ENCODE measurements at regions not wholly inside any gene's neighbourhood (a gene's known extent, or its start where the extent isn't known, plus 50 kb on each side); places are given as distances from the start of the nearest gene placed in this dataset.

GRCh38 chr5:14008819-14009311 is 64.4 kb upstream of the DNAH5 start:
- H3K79me2 ChIP-seq (ENCODE audit: insufficient read depth, low read length), result no peaks in the 10 kb centered on the region
- H3K9me3 ChIP-seq (ENCODE audit: low read length), result no peaks in the 10 kb centered on the region
- no peaks in the 10 kb centered on the region for H3K9me2 ChIP-seq (ENCODE audit: low read depth, low read length)
- no peak overlapping the region for H3K4me3 ChIP-seq (ENCODE audit: low read depth, low read length, poor library complexity, severe bottlenecking)
- no peaks in the 10 kb centered on the region for H3F3A ChIP-seq (ENCODE audit: insufficient read depth, low read length)
- H2AFZ ChIP-seq (ENCODE audit: low read length), result no peak overlapping the region
- H3K9ac ChIP-seq (ENCODE audit: low read length), result no peak overlapping the region
- no peaks in the 10 kb centered on the region for H3K36me3 ChIP-seq (ENCODE audit: insufficient read depth, low read length)
- H4K20me1 ChIP-seq (ENCODE audit: insufficient read depth, low read length), result no peaks in the 10 kb centered on the region
- H3K27me3 ChIP-seq (ENCODE audit: insufficient read depth, low read length), result no peaks in the 10 kb centered on the region; the same call in 1 of the 2 replicates
- TF ChIP-seq CTCF (IDR thresholded peaks at IDR 0.05; ENCODE audit: low read length), result no peak
- no peak overlapping the region for H3K27ac ChIP-seq (ENCODE audit: low read depth, low read length, poor library complexity, severe bottlenecking)
- H3K4me1 ChIP-seq (ENCODE audit: insufficient read depth, low read length, severe bottlenecking), result no peaks in the 10 kb centered on the region
- no peak overlapping the region for H3K4me2 ChIP-seq (ENCODE audit: low read length)

GRCh38 chr5:14006823-14007520 is 62.5 kb upstream of the DNAH5 start:
- no peaks in the 10 kb centered on the region for H3K4me1 ChIP-seq (ENCODE audit: insufficient read depth, low read length, severe bottlenecking)
- no peaks in the 10 kb centered on the region for H3K9me3 ChIP-seq (ENCODE audit: low read length)
- no peaks in the 10 kb centered on the region for H3K9me2 ChIP-seq (ENCODE audit: low read depth, low read length)
- no peaks in the 10 kb centered on the region; the same call in 1 of the 2 replicates for H3K27me3 ChIP-seq (ENCODE audit: insufficient read depth, low read length)
- no peaks in the 10 kb centered on the region for H3K36me3 ChIP-seq (ENCODE audit: insufficient read depth, low read length)
- no peaks in the 10 kb centered on the region for H3K79me2 ChIP-seq (ENCODE audit: insufficient read depth, low read length)
- H4K20me1 ChIP-seq (ENCODE audit: insufficient read depth, low read length), result no peaks in the 10 kb centered on the region
- no peak overlapping the region for H3K9ac ChIP-seq (ENCODE audit: low read length)
- TF ChIP-seq EZH2 (IDR thresholded peaks at IDR 0.05; ENCODE audit: borderline replicate concordance, low read length) (no peak), CTCF (IDR thresholded peaks at IDR 0.05; ENCODE audit: low read length) (no peak)
- no peak overlapping the region for H2AFZ ChIP-seq (ENCODE audit: low read length)
- H3K4me2 ChIP-seq (ENCODE audit: low read length), result no peak overlapping the region
- H3F3A ChIP-seq (ENCODE audit: insufficient read depth, low read length), result no peaks in the 10 kb centered on the region
- no peak overlapping the region for H3K27ac ChIP-seq (ENCODE audit: low read depth, low read length, poor library complexity, severe bottlenecking)
- H3K4me3 ChIP-seq (ENCODE audit: low read depth, low read length, poor library complexity, severe bottlenecking), result no peak overlapping the region

GRCh38 chr5:14004598-14005394 is 60.3 kb upstream of the DNAH5 start:
- no peaks in the 10 kb centered on the region for H3K36me3 ChIP-seq (ENCODE audit: insufficient read depth, low read length)
- no peaks in the 10 kb centered on the region for H3K9me3 ChIP-seq (ENCODE audit: low read length)
- no peak overlapping the region for H3K4me3 ChIP-seq (ENCODE audit: low read depth, low read length, poor library complexity, severe bottlenecking)
- H3F3A ChIP-seq (ENCODE audit: insufficient read depth, low read length), result no peaks in the 10 kb centered on the region
- no peaks in the 10 kb centered on the region for H3K27me3 ChIP-seq (ENCODE audit: insufficient read depth, low read length)
- no peak overlapping the region for H3K4me2 ChIP-seq (ENCODE audit: low read length)
- H3K79me2 ChIP-seq (ENCODE audit: insufficient read depth, low read length), result no peaks in the 10 kb centered on the region
- no peak for TF ChIP-seq EZH2 (IDR thresholded peaks at IDR 0.05; ENCODE audit: borderline replicate concordance, low read length)
- no peak for TF ChIP-seq CTCF (IDR thresholded peaks at IDR 0.05; ENCODE audit: low read length)
- no peak overlapping the region for H3K9ac ChIP-seq (ENCODE audit: low read length)
- no peaks in the 10 kb centered on the region for H3K4me1 ChIP-seq (ENCODE audit: insufficient read depth, low read length, severe bottlenecking)
- H2AFZ ChIP-seq (ENCODE audit: low read length), result no peak overlapping the region
- H3K9me2 ChIP-seq (ENCODE audit: low read depth, low read length), result no peaks in the 10 kb centered on the region
- H3K27ac ChIP-seq (ENCODE audit: low read depth, low read length, poor library complexity, severe bottlenecking), result no peak overlapping the region
- H4K20me1 ChIP-seq (ENCODE audit: insufficient read depth, low read length), result no peaks in the 10 kb centered on the region
